ENCODE measurements at regions not wholly inside any gene's neighbourhood (a gene's known extent, or its start where the extent isn't known, plus 50 kb on each side); places are given as distances from the start of the nearest gene placed in this dataset.
A peak's percentile ranks its signal among the peaks of the same experiment; 100 is the strongest.

DNA sequence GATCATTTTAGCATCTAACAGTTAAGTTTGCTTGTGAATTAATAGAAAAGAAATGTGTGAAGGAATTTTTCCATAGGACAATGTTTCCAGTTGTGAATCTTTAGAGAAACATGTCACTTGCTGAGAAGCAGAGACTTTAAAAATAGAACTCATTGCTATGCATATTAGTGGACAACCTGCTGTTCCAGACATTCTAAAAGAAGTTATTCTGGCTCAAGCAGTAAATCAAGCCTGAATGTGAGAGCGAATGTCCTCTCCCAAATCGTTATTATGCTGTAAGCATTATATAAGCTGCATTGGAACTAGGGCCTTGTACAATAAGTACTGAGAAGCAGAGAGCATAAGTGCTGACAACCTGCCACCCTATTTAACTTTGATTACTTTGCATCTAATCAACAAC is 990.9 kb downstream of the PLOD2 start:
- WGBS, 2 donors, result 41 to 47% methylated on average over 2 of the region's 2 CpGs
- TF ChIP-seq EP300 (IDR thresholded peaks at IDR 0.05) (no peak), POLR2A (IDR thresholded peaks at IDR 0.05) (no peak)
- TF ChIP-seq, protein P1, sequence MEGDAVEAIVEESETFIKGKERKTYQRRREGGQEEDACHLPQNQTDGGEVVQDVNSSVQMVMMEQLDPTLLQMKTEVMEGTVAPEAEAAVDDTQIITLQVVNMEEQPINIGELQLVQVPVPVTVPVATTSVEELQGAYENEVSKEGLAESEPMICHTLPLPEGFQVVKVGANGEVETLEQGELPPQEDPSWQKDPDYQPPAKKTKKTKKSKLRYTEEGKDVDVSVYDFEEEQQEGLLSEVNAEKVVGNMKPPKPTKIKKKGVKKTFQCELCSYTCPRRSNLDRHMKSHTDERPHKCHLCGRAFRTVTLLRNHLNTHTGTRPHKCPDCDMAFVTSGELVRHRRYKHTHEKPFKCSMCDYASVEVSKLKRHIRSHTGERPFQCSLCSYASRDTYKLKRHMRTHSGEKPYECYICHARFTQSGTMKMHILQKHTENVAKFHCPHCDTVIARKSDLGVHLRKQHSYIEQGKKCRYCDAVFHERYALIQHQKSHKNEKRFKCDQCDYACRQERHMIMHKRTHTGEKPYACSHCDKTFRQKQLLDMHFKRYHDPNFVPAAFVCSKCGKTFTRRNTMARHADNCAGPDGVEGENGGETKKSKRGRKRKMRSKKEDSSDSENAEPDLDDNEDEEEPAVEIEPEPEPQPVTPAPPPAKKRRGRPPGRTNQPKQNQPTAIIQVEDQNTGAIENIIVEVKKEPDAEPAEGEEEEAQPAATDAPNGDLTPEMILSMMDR (IDR thresholded peaks at IDR 0.05), result no peak
- no peaks in the 10 kb centered on the region for H3K27me3 ChIP-seq
- no peaks in the 10 kb centered on the region for H3K9me3 ChIP-seq
- no peak overlapping the region for H3K27ac ChIP-seq
- DNase-seq (ENCODE audit: low spot score in 2 of 2), result no peak
- no peaks in the 10 kb centered on the region for H3K36me3 ChIP-seq
- H3K4me3 ChIP-seq, result no peak overlapping the region
- no peaks in the 10 kb centered on the region for H3K4me1 ChIP-seq

DNA sequence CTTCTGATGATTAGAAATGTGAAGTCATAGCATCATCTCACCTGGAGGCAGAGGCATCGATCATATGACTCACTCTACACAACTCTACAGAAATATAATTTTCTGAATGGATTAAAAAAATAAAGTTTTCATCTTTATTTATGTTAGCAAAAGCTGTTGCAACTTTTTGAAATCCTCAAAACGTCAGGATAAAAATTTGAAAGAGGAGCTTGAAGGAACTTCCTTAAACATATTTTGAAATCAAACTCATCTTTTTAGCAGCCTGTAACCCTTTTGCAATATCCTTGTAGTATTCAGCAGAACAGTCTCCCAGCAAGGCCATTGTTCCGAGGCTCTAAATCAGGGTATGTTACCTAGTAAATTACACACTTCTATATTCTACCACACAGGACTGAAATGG is 985.4 kb downstream of the PLOD2 start:
- Histone ChIP-seq H3K4me1 (no peaks in the 10 kb centered on the region), H3K27me3 (no peaks in the 10 kb centered on the region), H3K36me3 (no peaks in the 10 kb centered on the region), H3K27ac (no peak overlapping the region), H3K9me3 (no peaks in the 10 kb centered on the region), H3K4me3 (no peak overlapping the region)
- no peak for TF ChIP-seq EP300 (IDR thresholded peaks at IDR 0.05)
- TF ChIP-seq POLR2A (IDR thresholded peaks at IDR 0.05), result no peak
- TF ChIP-seq, protein P1 (IDR thresholded peaks at IDR 0.05), result no peak
- DNase-seq (ENCODE audit: low spot score in 2 of 2), result no peak
- 61 to 65% methylated on average over 3 of the region's 3 CpGs for WGBS, 2 donors

DNA sequence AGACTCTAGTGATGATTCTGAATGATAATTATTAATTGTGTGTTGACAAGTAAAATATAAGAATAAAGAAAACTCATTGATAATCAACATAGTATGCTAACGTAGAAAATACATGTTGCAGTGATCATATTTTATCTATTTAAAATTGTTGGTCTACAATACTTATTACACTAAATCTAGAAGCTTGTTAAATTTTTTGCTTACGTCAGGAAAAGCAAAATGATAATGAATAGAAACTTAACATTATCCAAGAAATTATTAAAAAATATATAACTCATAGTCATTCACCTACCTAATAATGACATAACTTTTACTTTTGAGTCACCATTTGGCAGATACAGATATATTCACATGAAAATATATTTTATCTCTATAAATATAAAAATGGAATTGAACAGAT is 984.1 kb downstream of the PLOD2 start:
- 78 to 83% methylated on average over 2 of the region's 2 CpGs for WGBS, 2 donors
- no peak overlapping the region for H3K27ac ChIP-seq

DNA sequence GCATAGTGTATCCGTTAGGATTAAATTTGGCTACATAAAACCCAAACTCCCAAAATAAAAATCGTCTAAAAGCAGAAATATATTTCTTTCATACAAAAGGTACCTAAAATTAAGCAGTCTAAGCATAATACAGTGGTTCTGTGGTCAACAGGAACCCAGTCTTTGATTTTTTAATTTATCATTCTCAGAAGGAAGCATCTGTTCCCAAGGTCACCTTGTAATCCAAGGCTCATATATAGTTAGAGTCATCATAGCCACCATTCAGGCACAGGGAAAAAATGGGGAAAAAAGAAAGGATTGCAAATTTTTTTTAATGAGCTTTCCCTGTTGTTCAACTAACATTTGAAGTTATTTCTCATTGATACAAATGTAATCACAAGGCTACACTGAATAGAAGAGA is 983.2 kb downstream of the PLOD2 start:
- no peaks in the 10 kb centered on the region for H3K36me3 ChIP-seq
- H3K27ac ChIP-seq, result no peak overlapping the region
- H3K27me3 ChIP-seq, result no peaks in the 10 kb centered on the region
- H3K9me3 ChIP-seq, result no peaks in the 10 kb centered on the region
- 80 to 85% methylated on average over 2 of the region's 2 CpGs for WGBS, 2 donors
- no peaks in the 10 kb centered on the region for H3K4me1 ChIP-seq
- no peak for DNase-seq (ENCODE audit: low spot score in 2 of 2)
- TF ChIP-seq POLR2A (IDR thresholded peaks at IDR 0.05) (no peak), EP300 (IDR thresholded peaks at IDR 0.05) (no peak)
- TF ChIP-seq, protein P1 (IDR thresholded peaks at IDR 0.05), result no peak
- H3K4me3 ChIP-seq, result no peak overlapping the region

More for the DNA sequence above, 984.1 kb downstream of the PLOD2 start:
- no peak for DNase-seq (ENCODE audit: low spot score in 2 of 2)
- H3K36me3 ChIP-seq, result no peaks in the 10 kb centered on the region
- TF ChIP-seq POLR2A (IDR thresholded peaks at IDR 0.05) (no peak), EP300 (IDR thresholded peaks at IDR 0.05) (no peak)
- TF ChIP-seq, protein P1 (IDR thresholded peaks at IDR 0.05), result no peak
- H3K27me3 ChIP-seq, result no peaks in the 10 kb centered on the region
- H3K4me3 ChIP-seq, result no peak overlapping the region
- H3K9me3 ChIP-seq, result no peaks in the 10 kb centered on the region
- H3K4me1 ChIP-seq, result no peaks in the 10 kb centered on the region

DNA sequence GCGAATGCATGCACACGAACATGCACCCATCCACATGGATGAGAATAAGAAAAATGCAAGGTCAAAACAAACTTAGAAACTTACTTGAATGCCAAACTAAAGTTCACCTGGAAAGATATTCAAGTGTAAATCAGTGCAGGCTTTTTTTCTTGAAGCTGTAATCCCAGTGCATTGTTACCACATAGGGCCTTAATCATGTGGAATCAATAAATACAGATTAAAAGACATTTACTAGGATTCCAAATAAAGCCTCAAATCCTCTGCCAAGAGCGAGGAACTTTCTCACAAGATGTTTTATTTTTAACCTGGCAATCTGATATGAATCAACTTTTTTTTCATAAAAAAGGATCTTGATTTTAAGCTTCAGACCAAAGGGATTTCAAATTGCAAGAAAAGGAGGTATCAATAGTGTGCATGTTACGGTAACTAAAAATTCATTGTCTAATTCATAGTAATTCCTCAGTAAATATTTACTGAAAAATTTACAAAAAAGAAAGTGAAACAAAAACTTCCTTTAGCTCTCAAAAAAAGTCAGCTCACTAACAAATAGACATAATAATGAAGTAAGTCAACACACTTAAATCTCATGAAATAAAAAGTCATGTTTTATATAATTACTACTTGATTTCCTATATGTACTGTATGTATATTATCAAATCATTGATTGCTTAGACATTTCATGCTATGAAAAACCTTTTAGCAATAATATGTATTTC is 978.6 kb downstream of the PLOD2 start:
- 53 to 57% methylated on average over 4 of the region's 4 CpGs for WGBS, 2 donors
- no peaks in the 10 kb centered on the region for H3K4me1 ChIP-seq
- peak overlapping the region in 1 of 4 donors; percentile 2 for H3K4me3 ChIP-seq
- H3K27me3 ChIP-seq, result no peaks in the 10 kb centered on the region
- H3K36me3 ChIP-seq, result no peaks in the 10 kb centered on the region
- no peak overlapping the region for H3K27ac ChIP-seq
- DNase-seq (ENCODE audit: low spot score in 2 of 2), result no peak
- H3K9me3 ChIP-seq, result no peaks in the 10 kb centered on the region
- TF ChIP-seq EP300 (IDR thresholded peaks at IDR 0.05), result no peak
- no peak for TF ChIP-seq POLR2A (IDR thresholded peaks at IDR 0.05)
- TF ChIP-seq, protein P1 (IDR thresholded peaks at IDR 0.05), result no peak

All from tibial nerve (tissue), 4 donors.